Adrenal gland (tissue), 5 donors: ENCODE measurements at regions not wholly inside any gene's neighbourhood (a gene's known extent, or its start where the extent isn't known, plus 50 kb on each side); places are given as distances from the start of the nearest gene placed in this dataset.

Source experiments
- CTCF ChIP-seq, 6 experiments: fragments of 450-650 bp in 4 of 6; fragments of 200-600 bp in 2 of 6; sonication (generic) in 1 of 6; IDR thresholded peaks; 1 replicate in 5 of 6; 2 replicates in 1 of 6; pipeline versions ENCODE4 v1.5.1 to v1.8.0; 2016 to 2021; ENCODE audit warnings: antibody characterized with exemption in 6 of 6, mild to moderate bottlenecking in 2 of 6, moderate library complexity in 1 of 6
- POLR2A ChIP-seq, 2 donors: fragments of 450-650 bp; IDR thresholded peaks; one replicate each; pipeline ENCODE4 v1.6.1; 2017; ENCODE audit warnings: antibody characterized with exemption in 2 of 2, mild to moderate bottlenecking in 2 of 2, moderate library complexity in 1 of 2
- donor health status: DM: no; HTN: no; CAD: no.

- TF ChIP-seq CTCF (IDR thresholded peaks at IDR 0.05) (no peak), POLR2A (IDR thresholded peaks at IDR 0.05) (no peak)
These were observed 593.5 kb upstream of the MGMT start for GRCh38 chr10:128873411-128874054.
